SK-N-SH (cell line): ENCODE measurements at regions not wholly inside any gene's neighbourhood (a gene's known extent, or its start where the extent isn't known, plus 50 kb on each side); places are given as distances from the start of the nearest gene placed in this dataset.

Experiments
- EP300 ChIP-seq, 2 experiments: IDR thresholded peaks; 2 replicates each; pipeline versions ENCODE4 v1.4.0 to v1.6.1; 2012; ENCODE audit warnings: borderline replicate concordance in 1 of 2, low read depth in 1 of 2, low read length in 1 of 2
- GABPA ChIP-seq: IDR thresholded peaks from 2 replicates; pipeline ENCODE4 v1.4.0; 2012; ENCODE audit warnings: low read depth, mild to moderate bottlenecking
- MXI1 ChIP-seq: IDR thresholded peaks from 2 replicates; pipeline ENCODE4 v1.6.1; 2012; ENCODE audit warnings: mild to moderate bottlenecking, low read depth, low read length, improper control_type of control experiment
- POLR2AphosphoS5 ChIP-seq: IDR thresholded peaks from 2 replicates; pipeline ENCODE4 v1.6.1; 2012; ENCODE audit warnings: low read depth, low read length
- RAD21 ChIP-seq: IDR thresholded peaks from 2 replicates; pipeline ENCODE4 v1.6.1; 2012; ENCODE audit warnings: mild to moderate bottlenecking, low read length
- RXRA ChIP-seq: IDR thresholded peaks from 2 replicates; pipeline ENCODE4 v1.4.0; 2012; ENCODE audit warnings: low read depth, mild to moderate bottlenecking, borderline replicate concordance
- TEAD4 ChIP-seq: IDR thresholded peaks from 2 replicates; pipeline ENCODE4 v1.4.0; 2012; ENCODE audit warnings: mild to moderate bottlenecking, borderline replicate concordance; ENCODE audit not compliant: insufficient read depth
- USF1 ChIP-seq: IDR thresholded peaks from 2 replicates; pipeline ENCODE4 v1.4.0; 2012; ENCODE audit warnings: low read depth, borderline replicate concordance
- TF ChIP-seq, protein P1 (sequence below): fragments of 200-600 bp; sonication (generic); IDR thresholded peaks from 2 replicates; pipeline ENCODE4 v1.6.1; 2017; ENCODE audit warnings: antibody characterized with exemption, mild to moderate bottlenecking, moderate library complexity
- TF ChIP-seq, protein P2 (sequence below): fragments of 150-350 bp; IDR thresholded peaks from 2 replicates; pipeline ENCODE4 v1.6.1; 2017; ENCODE audit warnings: antibody characterized with exemption, low read length, low read depth, borderline replicate concordance
- TF ChIP-seq, protein P3 (sequence below): IDR thresholded peaks from 2 replicates; pipeline ENCODE4 v1.4.0; 2012; ENCODE audit warnings: low read depth

- TF ChIP-seq, protein P1, sequence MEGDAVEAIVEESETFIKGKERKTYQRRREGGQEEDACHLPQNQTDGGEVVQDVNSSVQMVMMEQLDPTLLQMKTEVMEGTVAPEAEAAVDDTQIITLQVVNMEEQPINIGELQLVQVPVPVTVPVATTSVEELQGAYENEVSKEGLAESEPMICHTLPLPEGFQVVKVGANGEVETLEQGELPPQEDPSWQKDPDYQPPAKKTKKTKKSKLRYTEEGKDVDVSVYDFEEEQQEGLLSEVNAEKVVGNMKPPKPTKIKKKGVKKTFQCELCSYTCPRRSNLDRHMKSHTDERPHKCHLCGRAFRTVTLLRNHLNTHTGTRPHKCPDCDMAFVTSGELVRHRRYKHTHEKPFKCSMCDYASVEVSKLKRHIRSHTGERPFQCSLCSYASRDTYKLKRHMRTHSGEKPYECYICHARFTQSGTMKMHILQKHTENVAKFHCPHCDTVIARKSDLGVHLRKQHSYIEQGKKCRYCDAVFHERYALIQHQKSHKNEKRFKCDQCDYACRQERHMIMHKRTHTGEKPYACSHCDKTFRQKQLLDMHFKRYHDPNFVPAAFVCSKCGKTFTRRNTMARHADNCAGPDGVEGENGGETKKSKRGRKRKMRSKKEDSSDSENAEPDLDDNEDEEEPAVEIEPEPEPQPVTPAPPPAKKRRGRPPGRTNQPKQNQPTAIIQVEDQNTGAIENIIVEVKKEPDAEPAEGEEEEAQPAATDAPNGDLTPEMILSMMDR, result no peak
- TF ChIP-seq GABPA, result no peak
- TF ChIP-seq, protein P2, sequence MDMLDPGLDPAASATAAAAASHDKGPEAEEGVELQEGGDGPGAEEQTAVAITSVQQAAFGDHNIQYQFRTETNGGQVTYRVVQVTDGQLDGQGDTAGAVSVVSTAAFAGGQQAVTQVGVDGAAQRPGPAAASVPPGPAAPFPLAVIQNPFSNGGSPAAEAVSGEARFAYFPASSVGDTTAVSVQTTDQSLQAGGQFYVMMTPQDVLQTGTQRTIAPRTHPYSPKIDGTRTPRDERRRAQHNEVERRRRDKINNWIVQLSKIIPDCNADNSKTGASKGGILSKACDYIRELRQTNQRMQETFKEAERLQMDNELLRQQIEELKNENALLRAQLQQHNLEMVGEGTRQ, result no peak
- TF ChIP-seq, protein P3, sequence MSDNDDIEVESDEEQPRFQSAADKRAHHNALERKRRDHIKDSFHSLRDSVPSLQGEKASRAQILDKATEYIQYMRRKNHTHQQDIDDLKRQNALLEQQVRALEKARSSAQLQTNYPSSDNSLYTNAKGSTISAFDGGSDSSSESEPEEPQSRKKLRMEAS, result no peak
- TF ChIP-seq EP300 (IDR thresholded peaks at IDR 0.05; ENCODE audit: borderline replicate concordance in 1 of 2, low read depth in 1 of 2, low read length in 1 of 2), result no peak
- TF ChIP-seq POLR2AphosphoS5, result no peak
- TF ChIP-seq USF1, result no peak
- TF ChIP-seq MXI1, result no peak
- no peak for TF ChIP-seq TEAD4
- no peak for TF ChIP-seq RAD21
- no peak for TF ChIP-seq RXRA
Measured at GRCh38 chr12:28689398-28690175, 459.5 kb upstream of the FAR2 start.
